ENCODE measurements at regions not wholly inside any gene's neighbourhood (a gene's known extent, or its start where the extent isn't known, plus 50 kb on each side); places are given as distances from the start of the nearest gene placed in this dataset.
"Not testable (repeated sequence)": the region's sequence is repeated elsewhere in the genome, so short reads cannot be mapped to it uniquely, and the experiment has no call there.

GRCh38 chr6:63053206-63053605, 158.1 kb upstream of the FKBP1C start:
- TF ChIP-seq CTCF, EP300 (IDR thresholded peaks at IDR 0.05): not testable (repeated sequence)
